Natural killer cell (primary cell): ENCODE measurements at regions not wholly inside any gene's neighbourhood (a gene's known extent, or its start where the extent isn't known, plus 50 kb on each side); places are given as distances from the start of the nearest gene placed in this dataset.

Experiments used
- ATAC-seq, 3 donors: fragments of 150-1000 bp in 2 of 3; fragments of 200-7000 bp in 1 of 3; cut with Tn5 transposase; 1 replicate in 1 of 3; 2 replicates in 2 of 3; pipeline ENCODE4 v1.10.0; 2021; ENCODE audit warnings: mild to moderate bottlenecking in 2 of 3, moderate library complexity in 2 of 3
- DNase-seq, 2 donors: peaks; one replicate each; pipeline versions ENCODE4 v3.0.0 to v3.0.0-alpha.2; 2013 to 2021; ENCODE audit warnings: mixed read lengths in 1 of 2
- H3K27ac ChIP-seq: one replicate; pipeline ENCODE4 v1.5.1; 2013; ENCODE audit warnings: mild to moderate bottlenecking, low read length
- H3K27me3 ChIP-seq: one replicate; pipeline ENCODE4 v1.6.1; 2013; ENCODE audit warnings: low read length; ENCODE audit not compliant: control insufficient read depth, insufficient read depth
- H3K36me3 ChIP-seq: one replicate; pipeline ENCODE4 v1.6.1; 2013; ENCODE audit warnings: low read length; ENCODE audit not compliant: control insufficient read depth, insufficient read depth
- H3K4me1 ChIP-seq: one replicate; pipeline ENCODE4 v1.6.1; 2013; ENCODE audit warnings: low read length; ENCODE audit not compliant: control insufficient read depth, insufficient read depth
- H3K4me3 ChIP-seq: one replicate; pipeline ENCODE4 v1.5.1; 2013; ENCODE audit warnings: low read length
- H3K9me3 ChIP-seq: one replicate; pipeline ENCODE4 v1.6.1; 2013; ENCODE audit warnings: low read length; ENCODE audit not compliant: control insufficient read depth, insufficient read depth
- H3K27ac Mint-ChIP-seq, 2 donors: one replicate each; pipeline ENCODE4 v1.8.0; 2022; ENCODE audit warnings: mild to moderate bottlenecking in 2 of 2, mixed read lengths in 2 of 2, moderate library complexity in 1 of 2
- H3K27me3 Mint-ChIP-seq, 2 donors: one replicate each; pipeline ENCODE4 v1.8.0; 2022; ENCODE audit warnings: low read depth in 2 of 2, mixed read lengths in 2 of 2
- H3K36me3 Mint-ChIP-seq: one replicate; pipeline ENCODE4 v1.8.0; 2022; ENCODE audit warnings: mixed read lengths
- H3K4me1 Mint-ChIP-seq, 2 donors: one replicate each; pipeline ENCODE4 v1.8.0; 2022; ENCODE audit warnings: mixed read lengths in 2 of 2
- H3K4me3 Mint-ChIP-seq: one replicate; pipeline ENCODE4 v1.8.0; 2022; ENCODE audit warnings: mild to moderate bottlenecking, moderate library complexity, mixed read lengths
- H3K9me3 Mint-ChIP-seq, 2 donors: one replicate each; pipeline ENCODE4 v1.8.0; 2022; ENCODE audit warnings: mixed read lengths in 2 of 2
- CTCF ChIP-seq: fragments of 200-600 bp; IDR thresholded peaks from one replicate; pipeline ENCODE4 v1.8.0; 2022; ENCODE audit warnings: antibody characterized with exemption
- WGBS: methylation state at CpG from one replicate; pipeline ENCODE4 v1.1.7; 2013; ENCODE audit warnings: missing lambda C conversion rate; ENCODE audit not compliant: insufficient coverage; 5-methylcytosine and 5-hydroxymethylcytosine counted together
- intact Hi-C: fragments of 100-400 bp; cut with micrococcal nuclease; formaldehyde crosslinking; loops from one replicate; pipeline ENCODE4 v1.14.2; 2022

DNA sequence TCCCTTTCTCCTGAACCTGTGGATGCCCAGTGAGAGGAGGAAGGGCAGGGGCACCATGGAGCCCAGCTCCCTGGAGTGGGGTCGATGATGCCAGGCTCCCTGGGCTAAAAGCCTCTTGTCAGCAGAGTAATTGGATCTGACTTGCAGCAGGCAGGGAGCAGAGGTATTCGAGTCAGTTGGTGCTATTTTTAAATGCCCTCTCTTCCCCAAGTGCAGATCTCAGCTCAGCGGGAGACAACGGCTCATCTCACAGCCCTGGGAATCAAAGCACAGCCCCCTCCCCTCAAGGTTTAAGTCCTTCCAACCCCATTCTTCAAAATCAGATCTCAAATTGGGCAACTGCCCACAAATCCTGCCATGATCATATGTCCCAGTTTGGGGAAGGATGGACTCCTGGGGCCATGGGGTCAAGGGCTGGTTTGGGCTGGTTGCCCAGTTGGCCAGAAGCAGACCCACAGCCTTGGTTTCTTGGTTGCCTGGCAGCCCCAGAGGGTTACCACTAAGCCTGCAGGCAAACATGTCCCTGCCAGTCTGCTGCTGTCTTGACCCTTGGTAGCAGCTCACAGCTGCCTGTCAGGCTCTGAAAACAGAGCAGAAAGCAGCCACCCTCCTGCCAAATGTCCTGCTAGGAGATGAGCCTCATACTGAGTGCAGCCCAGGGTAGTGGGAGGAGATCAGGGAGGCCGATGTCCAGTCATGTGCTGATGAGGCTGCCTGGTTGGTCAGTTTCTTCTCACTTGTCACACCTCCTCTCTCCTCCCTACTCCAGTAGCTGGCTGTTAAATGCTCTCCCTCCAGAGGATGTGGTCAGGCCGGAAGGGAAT lies 244.9 kb downstream of the LOXHD1 start:
- no peak for TF ChIP-seq CTCF
- no peaks in the 10 kb centered on the region for H3K9me3 Mint-ChIP-seq
- H3K36me3 ChIP-seq: no peaks in the 10 kb centered on the region
- H3K4me3 Mint-ChIP-seq: no peak overlapping the region
- no peaks in the 10 kb centered on the region for H3K36me3 Mint-ChIP-seq
- ATAC-seq (no peak), DNase-seq (no peak)
- no peaks in the 10 kb centered on the region for H3K9me3 ChIP-seq
- H3K27ac ChIP-seq: no peak overlapping the region
- H3K4me1 Mint-ChIP-seq: peaks cover 84 to 85% of the 10 kb centered on the region in 2 donors
- peak overlapping the region; percentile 57 to 70 for H3K27ac Mint-ChIP-seq
- H3K27me3 ChIP-seq: no peaks in the 10 kb centered on the region
- H3K4me1 ChIP-seq: peaks cover 21% of the 10 kb centered on the region
- WGBS: 57% methylated on average over 6 of the region's 6 CpGs
- intact Hi-C loops: no loop called here
- no peaks in the 10 kb centered on the region for H3K27me3 Mint-ChIP-seq
- H3K4me3 ChIP-seq: no peak overlapping the region

DNA sequence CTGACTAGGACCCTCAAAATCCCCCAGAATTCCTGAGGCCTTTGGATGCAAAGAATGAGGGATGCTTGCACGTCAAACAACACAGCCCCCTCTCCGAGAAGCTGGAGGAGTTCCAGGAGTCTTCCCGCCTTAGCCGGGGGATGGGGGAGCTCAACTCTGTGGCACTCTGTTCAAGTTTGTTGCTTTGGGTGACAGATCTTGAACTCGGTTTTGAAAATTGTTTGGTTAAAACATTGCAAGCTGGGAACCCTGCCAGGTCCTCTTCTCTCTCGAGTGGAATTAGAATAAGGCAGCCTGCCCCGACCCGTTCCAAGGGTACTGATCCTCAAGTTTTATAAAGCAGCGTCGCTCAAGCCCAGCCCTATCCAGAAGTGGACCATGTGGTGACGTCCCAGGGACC lies 244.1 kb downstream of the LOXHD1 start:
- Mint-ChIP-seq H3K27ac (peak overlapping the region; percentile 30 to 63), H3K27me3 (no peaks in the 10 kb centered on the region), H3K9me3 (no peaks in the 10 kb centered on the region), H3K4me1 (peaks cover 82 to 83% of the 10 kb centered on the region in 2 donors), H3K36me3 (no peaks in the 10 kb centered on the region), H3K4me3 (no peak overlapping the region)
- H3K9me3 ChIP-seq: no peaks in the 10 kb centered on the region
- intact Hi-C loops: no loop called here
- peaks cover 14% of the 10 kb centered on the region for H3K4me1 ChIP-seq
- H3K27ac ChIP-seq: no peak overlapping the region
- WGBS: 88% methylated on average over 11 of the region's 11 CpGs
- ATAC-seq (no peak), DNase-seq (no peak)
- no peak for TF ChIP-seq CTCF
- H3K4me3 ChIP-seq: no peak overlapping the region
- H3K27me3 ChIP-seq: no peaks in the 10 kb centered on the region
- no peaks in the 10 kb centered on the region for H3K36me3 ChIP-seq

DNA sequence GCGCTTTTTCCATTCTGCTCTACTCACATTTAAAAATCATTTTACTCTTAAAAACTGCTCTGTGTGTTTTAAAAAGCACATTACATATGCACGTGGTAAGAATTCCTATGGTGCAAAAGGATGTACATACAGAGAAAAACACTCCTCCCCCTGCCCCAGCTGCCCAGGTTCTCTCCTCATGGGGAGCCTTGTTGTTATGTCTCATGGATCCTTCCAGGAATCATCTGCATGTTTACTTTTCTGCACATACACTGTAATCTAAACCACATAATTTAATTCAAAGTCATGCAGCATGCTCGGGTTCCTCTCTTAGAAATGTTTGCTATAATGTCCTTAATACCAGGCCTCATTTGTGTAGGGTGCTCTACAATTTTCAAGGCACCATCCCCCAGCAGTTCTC lies 243.3 kb downstream of the LOXHD1 start:
- peak overlapping the region; percentile 30 to 63 for H3K27ac Mint-ChIP-seq
- Histone ChIP-seq H3K4me3 (no peak overlapping the region), H3K27ac (no peak overlapping the region), H3K27me3 (no peaks in the 10 kb centered on the region), H3K4me1 (peaks cover 6% of the 10 kb centered on the region), H3K36me3 (no peaks in the 10 kb centered on the region), H3K9me3 (no peaks in the 10 kb centered on the region)
- ATAC-seq (no peak), DNase-seq (no peak)
- no peaks in the 10 kb centered on the region for H3K27me3 Mint-ChIP-seq
- H3K4me3 Mint-ChIP-seq: no peak overlapping the region
- peaks cover 79% of the 10 kb centered on the region in 2 donors for H3K4me1 Mint-ChIP-seq
- no peaks in the 10 kb centered on the region for H3K36me3 Mint-ChIP-seq
- no peaks in the 10 kb centered on the region for H3K9me3 Mint-ChIP-seq
- intact Hi-C loops: no loop called here
- 81% methylated on average over 2 of the region's 3 CpGs for WGBS
- no peak for TF ChIP-seq CTCF

- H3K27me3 ChIP-seq: no peaks in the 10 kb centered on the region
- no peak for TF ChIP-seq CTCF
- peaks cover 10% of the 10 kb centered on the region for H3K4me1 ChIP-seq
- ATAC-seq (no peak), DNase-seq (no peak)
- no peak overlapping the region for H3K4me3 ChIP-seq
- H3K27ac Mint-ChIP-seq: peak overlapping the region in 1 of 2 donors; percentile 63
- H3K36me3 Mint-ChIP-seq: no peaks in the 10 kb centered on the region
- no peak overlapping the region for H3K27ac ChIP-seq
- no peaks in the 10 kb centered on the region for H3K36me3 ChIP-seq
- no peak overlapping the region for H3K4me3 Mint-ChIP-seq
- 91% methylated on average over 7 of the region's 7 CpGs for WGBS
- H3K27me3 Mint-ChIP-seq: no peaks in the 10 kb centered on the region
- H3K9me3 Mint-ChIP-seq: no peaks in the 10 kb centered on the region
- H3K9me3 ChIP-seq: no peaks in the 10 kb centered on the region
- peaks cover 79% of the 10 kb centered on the region in 2 donors for H3K4me1 Mint-ChIP-seq
- intact Hi-C loops: no loop called here
These were observed 242.2 kb downstream of the LOXHD1 start for GRCh38 chr18:46414863-46415262.
